Body of pancreas (tissue), 4 donors: ENCODE measurements at regions not wholly inside any gene's neighbourhood (a gene's known extent, or its start where the extent isn't known, plus 50 kb on each side); places are given as distances from the start of the nearest gene placed in this dataset.

Source experiments
- ATAC-seq: fragments of 150-250 bp; one replicate; pipeline ENCODE4 v1.9.1; 2016
- DNase-seq, 4 donors: peaks; one replicate each; pipeline ENCODE4 v3.0.0-alpha.2; 2019
- H3K27ac ChIP-seq, 4 donors: fragments of 200-600 bp; sonication (generic); 1 replicate in 3 of 4; 2 replicates in 1 of 4; pipeline versions ENCODE4 v1.5.1 to v1.6.1; 2016 to 2019; ENCODE audit warnings: mild to moderate bottlenecking in 1 of 4, mixed read lengths in 1 of 4, moderate library complexity in 1 of 4
- H3K27me3 ChIP-seq, 2 donors: fragments of 200-600 bp; sonication (generic); one replicate each; pipeline ENCODE4 v1.6.0; 2016; ENCODE audit warnings: mild to moderate bottlenecking in 1 of 2
- H3K36me3 ChIP-seq, 2 donors: fragments of 200-600 bp; sonication (generic); replicated peaks in 1 of 2; 2 replicates each; pipeline ENCODE4 v1.5.1; 2016; ENCODE audit warnings: low read depth in 2 of 2; ENCODE audit not compliant: insufficient read depth in 1 of 2
- H3K4me1 ChIP-seq: fragments of 200-600 bp; sonication (generic); one replicate; pipeline ENCODE4 v1.6.0; 2016
- H3K4me3 ChIP-seq, 2 donors: fragments of 200-600 bp; sonication (generic); 1 replicate in 1 of 2; 2 replicates in 1 of 2; pipeline ENCODE4 v1.5.1; 2016 to 2019
- H3K9me3 ChIP-seq, 3 donors: fragments of 200-600 bp; sonication (generic); 1 replicate in 2 of 3; 2 replicates in 1 of 3; pipeline ENCODE4 v1.5.1; 2016
- CTCF ChIP-seq, 7 experiments: fragments of 450-650 bp in 4 of 7; fragments of 200-600 bp in 3 of 7; sonication (generic) in 3 of 7; IDR thresholded peaks; one replicate each; pipeline ENCODE4 v1.5.1; 2016 to 2019; ENCODE audit warnings: antibody characterized with exemption in 7 of 7
- POLR2A ChIP-seq, 3 donors: fragments of 450-650 bp; IDR thresholded peaks; one replicate each; pipeline ENCODE4 v1.6.1; 2016; ENCODE audit warnings: antibody characterized with exemption in 3 of 3, mild to moderate bottlenecking in 2 of 3
- WGBS, 2 donors: methylation state at CpG; one replicate each; pipeline ENCODE4 v1.1.5; 2017; 5-methylcytosine and 5-hydroxymethylcytosine counted together
- intact Hi-C: fragments of 100-400 bp; cut with DNase I; formaldehyde crosslinking; loops from one replicate; pipeline ENCODE4 v1.15.1; 2023

- DNase-seq (no peak), ATAC-seq (no peak)
- Histone ChIP-seq H3K36me3 (no peaks in the 10 kb centered on the region), H3K4me3 (no peak overlapping the region), H3K27ac (no peak overlapping the region), H3K27me3 (no peaks in the 10 kb centered on the region), H3K4me1 (no peaks in the 10 kb centered on the region), H3K9me3 (no peaks in the 10 kb centered on the region)
- TF ChIP-seq CTCF (IDR thresholded peaks at IDR 0.05) (no peak), POLR2A (IDR thresholded peaks at IDR 0.05) (no peak)
- intact Hi-C loops, result no loop called here
- WGBS, 2 donors, result 3 to 12% methylated on average over 1 of the region's 1 CpG
These were observed 222.7 kb upstream of the PLSCR5 start for GRCh38 chr3:146827836-146828235.

DNA sequence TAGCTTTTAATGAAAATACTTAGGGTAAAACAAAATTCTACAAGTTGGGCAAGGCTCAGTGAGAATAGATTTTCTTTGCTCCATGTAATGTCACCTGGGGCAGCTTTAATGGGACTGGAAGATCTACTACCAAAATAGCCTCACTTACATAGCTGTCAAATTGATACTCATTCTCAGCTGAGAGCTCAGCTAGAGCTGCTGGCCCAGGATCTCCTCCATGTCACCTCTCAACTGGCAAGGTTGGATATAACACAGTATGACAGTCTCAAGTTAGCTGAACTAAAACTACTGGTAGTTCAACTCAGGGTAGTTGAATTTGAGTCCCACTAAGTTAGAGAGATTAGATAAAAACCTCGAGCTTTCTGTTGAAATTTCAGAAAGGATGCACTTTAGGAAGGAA lies 218.5 kb upstream of the PLSCR5 start:
- no peak for ATAC-seq
- 22 to 42% methylated on average over 1 of the region's 1 CpG for WGBS, 2 donors
- H3K9me3 ChIP-seq, result no peaks in the 10 kb centered on the region
- intact Hi-C loops, result no loop called here
- no peaks in the 10 kb centered on the region for H3K4me1 ChIP-seq
- TF ChIP-seq CTCF (IDR thresholded peaks at IDR 0.05) (no peak), POLR2A (IDR thresholded peaks at IDR 0.05) (no peak)
- DNase-seq, result no peak
- no peak overlapping the region for H3K27ac ChIP-seq
- H3K36me3 ChIP-seq, result no peaks in the 10 kb centered on the region
- no peaks in the 10 kb centered on the region for H3K27me3 ChIP-seq
- H3K4me3 ChIP-seq, result no peak overlapping the region

DNA sequence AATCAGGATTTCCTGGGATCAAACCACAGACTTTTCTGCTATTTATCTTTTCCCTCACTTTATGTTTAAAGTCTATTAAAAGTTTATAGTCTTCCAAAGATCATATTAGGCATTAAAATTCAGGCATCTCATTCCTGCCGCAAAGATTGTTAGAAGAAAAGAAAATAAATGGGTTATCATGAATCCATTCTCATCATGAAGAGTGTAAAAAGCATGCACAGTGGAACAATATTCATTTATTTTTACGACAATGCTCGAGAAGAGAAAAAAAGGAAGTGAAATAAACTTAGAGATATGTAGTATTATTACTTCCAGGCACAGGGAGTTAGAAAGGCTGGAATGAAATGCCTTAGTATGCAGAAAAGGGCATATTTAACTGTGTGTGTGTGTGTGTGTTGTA lies 213.7 kb upstream of the PLSCR5 start:
- intact Hi-C loops, result no loop called here
- Histone ChIP-seq H3K36me3 (no peaks in the 10 kb centered on the region), H3K27ac (no peak overlapping the region), H3K27me3 (no peaks in the 10 kb centered on the region), H3K4me3 (no peak overlapping the region), H3K4me1 (no peaks in the 10 kb centered on the region), H3K9me3 (no peaks in the 10 kb centered on the region)
- ATAC-seq (no peak), DNase-seq (no peak)
- WGBS, 2 donors, result 65 to 69% methylated on average over 3 of the region's 3 CpGs
- no peak for TF ChIP-seq POLR2A (IDR thresholded peaks at IDR 0.05)
- TF ChIP-seq CTCF (IDR thresholded peaks at IDR 0.05), result no peak

DNA sequence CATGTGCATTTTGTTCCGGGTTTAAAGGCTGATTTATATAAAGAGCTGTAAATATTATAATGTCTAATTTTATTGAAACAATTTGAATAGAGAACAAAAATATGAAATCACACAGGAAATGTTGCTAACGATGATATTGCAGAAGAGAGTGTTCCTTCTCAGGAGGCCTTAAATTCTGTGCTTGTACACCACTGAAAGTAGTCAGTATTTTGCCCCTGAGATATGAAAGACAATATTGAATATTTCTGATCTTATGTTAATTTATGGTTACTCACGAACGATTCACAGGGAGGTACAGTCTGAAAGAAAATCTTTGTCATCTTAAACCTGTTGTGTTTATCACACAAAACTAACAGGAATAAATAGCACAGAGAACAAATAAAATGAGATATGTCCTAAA lies 213.2 kb upstream of the PLSCR5 start:
- Histone ChIP-seq H3K27ac (no peak overlapping the region), H3K36me3 (no peaks in the 10 kb centered on the region), H3K4me1 (no peaks in the 10 kb centered on the region), H3K4me3 (no peak overlapping the region), H3K9me3 (no peaks in the 10 kb centered on the region), H3K27me3 (no peaks in the 10 kb centered on the region)
- intact Hi-C loops, result no loop called here
- DNase-seq, result no peak
- ATAC-seq, result no peak
- WGBS, 2 donors, result 45 to 55% methylated on average over 4 of the region's 4 CpGs
- TF ChIP-seq CTCF (IDR thresholded peaks at IDR 0.05) (no peak), POLR2A (IDR thresholded peaks at IDR 0.05) (no peak)

DNA sequence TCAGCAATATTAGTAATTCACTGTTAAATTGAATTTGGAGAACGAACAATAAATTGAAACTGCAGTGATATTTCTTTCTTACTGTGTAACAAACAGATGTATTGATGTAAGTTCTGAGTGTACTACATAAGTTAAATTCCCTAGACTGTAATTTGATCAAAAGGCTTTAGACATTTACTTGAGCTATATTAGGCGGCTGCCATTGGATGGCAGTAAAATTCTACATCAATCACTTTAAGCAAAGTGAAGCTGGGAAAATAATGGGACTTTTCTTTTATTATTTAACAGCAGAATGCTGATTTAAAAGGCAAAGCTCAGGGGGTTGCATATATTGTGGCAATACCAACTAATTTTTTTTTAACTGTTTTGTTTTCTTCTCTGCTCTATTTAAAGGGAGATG lies 212.6 kb upstream of the PLSCR5 start:
- TF ChIP-seq CTCF (IDR thresholded peaks at IDR 0.05), result peak in 4 of 7 experiments; percentile 26 to 43 (median 30)
- TF ChIP-seq POLR2A (IDR thresholded peaks at IDR 0.05), result no peak
- no peaks in the 10 kb centered on the region for H3K36me3 ChIP-seq
- no peak for DNase-seq
- H3K9me3 ChIP-seq, result no peaks in the 10 kb centered on the region
- WGBS, 2 donors, result 33 to 35% methylated on average over 2 of the region's 2 CpGs
- intact Hi-C loops, result no loop called here
- ATAC-seq, result no peak
- H3K27ac ChIP-seq, result no peak overlapping the region
- H3K27me3 ChIP-seq, result no peaks in the 10 kb centered on the region
- no peak overlapping the region for H3K4me3 ChIP-seq
- H3K4me1 ChIP-seq, result no peaks in the 10 kb centered on the region
